ENCODE measurements at regions not wholly inside any gene's neighbourhood (a gene's known extent, or its start where the extent isn't known, plus 50 kb on each side); places are given as distances from the start of the nearest gene placed in this dataset.

DNA sequence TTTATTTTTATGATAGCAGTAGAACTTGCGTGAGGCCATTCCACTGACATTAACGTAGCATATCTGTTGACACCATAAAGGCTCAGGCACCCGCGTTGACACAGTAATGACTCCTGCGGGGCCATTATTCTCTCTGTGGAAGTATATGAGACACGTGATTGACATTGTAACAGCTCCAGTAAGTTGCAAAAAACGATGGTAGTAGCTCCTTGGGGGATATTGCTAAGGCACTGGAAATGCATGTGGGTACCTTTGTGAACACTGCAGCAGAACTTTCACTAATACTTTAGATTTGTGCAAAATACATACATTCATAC, 918.8 kb upstream of the CDH8 start:
- DNase-seq (no peak), FAIRE-seq (no peak), ATAC-seq (no peak)
- TF ChIP-seq, protein P1, sequence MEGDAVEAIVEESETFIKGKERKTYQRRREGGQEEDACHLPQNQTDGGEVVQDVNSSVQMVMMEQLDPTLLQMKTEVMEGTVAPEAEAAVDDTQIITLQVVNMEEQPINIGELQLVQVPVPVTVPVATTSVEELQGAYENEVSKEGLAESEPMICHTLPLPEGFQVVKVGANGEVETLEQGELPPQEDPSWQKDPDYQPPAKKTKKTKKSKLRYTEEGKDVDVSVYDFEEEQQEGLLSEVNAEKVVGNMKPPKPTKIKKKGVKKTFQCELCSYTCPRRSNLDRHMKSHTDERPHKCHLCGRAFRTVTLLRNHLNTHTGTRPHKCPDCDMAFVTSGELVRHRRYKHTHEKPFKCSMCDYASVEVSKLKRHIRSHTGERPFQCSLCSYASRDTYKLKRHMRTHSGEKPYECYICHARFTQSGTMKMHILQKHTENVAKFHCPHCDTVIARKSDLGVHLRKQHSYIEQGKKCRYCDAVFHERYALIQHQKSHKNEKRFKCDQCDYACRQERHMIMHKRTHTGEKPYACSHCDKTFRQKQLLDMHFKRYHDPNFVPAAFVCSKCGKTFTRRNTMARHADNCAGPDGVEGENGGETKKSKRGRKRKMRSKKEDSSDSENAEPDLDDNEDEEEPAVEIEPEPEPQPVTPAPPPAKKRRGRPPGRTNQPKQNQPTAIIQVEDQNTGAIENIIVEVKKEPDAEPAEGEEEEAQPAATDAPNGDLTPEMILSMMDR (IDR thresholded peaks at IDR 0.05) = no peak
- no peak overlapping the region for H3K4me3 ChIP-seq
- H3K27ac ChIP-seq = no peak overlapping the region
- 48 to 69% methylated on average over 7 of the region's 7 CpGs for WGBS, 2 donors
- intact Hi-C loops (cut with DNase I) = no loop called here
- no peaks in the 10 kb centered on the region for H3K36me3 ChIP-seq
- H3K9me3 ChIP-seq = no peaks in the 10 kb centered on the region
- H3K27me3 ChIP-seq = no peaks in the 10 kb centered on the region
- H3K4me1 ChIP-seq = no peaks in the 10 kb centered on the region

- H3K4me1 ChIP-seq = no peaks in the 10 kb centered on the region
- DNase-seq (no peak), FAIRE-seq (no peak), ATAC-seq (no peak)
- H3K27ac ChIP-seq = no peak overlapping the region
- TF ChIP-seq, protein P1 (IDR thresholded peaks at IDR 0.05) = no peak
- no peak overlapping the region for H3K4me3 ChIP-seq
- WGBS, 2 donors = 55 to 68% methylated on average over 9 of the region's 9 CpGs
- no peaks in the 10 kb centered on the region for H3K9me3 ChIP-seq
- peaks cover 0 to 2% (median 0%) of the 10 kb centered on the region in 4 donors for H3K27me3 ChIP-seq
- no peaks in the 10 kb centered on the region for H3K36me3 ChIP-seq
- intact Hi-C loops (cut with DNase I) = no loop called here
Measured at GRCh38 chr16:62954144-62955032, 918.1 kb upstream of the CDH8 start.

DNA sequence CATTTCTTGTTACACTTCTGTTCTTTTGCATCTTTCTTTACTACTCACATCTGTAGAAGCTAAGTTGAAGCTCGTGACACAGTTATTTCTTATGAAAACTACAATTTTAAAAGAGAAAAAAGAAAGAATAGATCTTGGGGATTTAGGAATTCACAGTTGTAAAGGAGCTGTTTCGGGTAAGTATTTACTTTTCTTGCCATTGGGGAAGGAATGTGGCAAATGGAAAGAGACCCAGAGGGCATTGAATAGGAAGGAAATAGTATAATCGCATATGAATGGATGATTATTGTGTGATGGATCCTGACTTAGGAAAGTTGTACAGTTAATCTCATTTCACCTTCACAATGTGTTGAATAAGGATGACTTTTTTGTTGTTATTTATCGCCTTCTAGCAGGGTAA, 914.1 kb upstream of the CDH8 start:
- DNase-seq (no peak), ATAC-seq (no peak), FAIRE-seq (no peak)
- Histone ChIP-seq H3K27ac (no peak overlapping the region), H3K4me3 (no peak overlapping the region), H3K4me1 (no peaks in the 10 kb centered on the region), H3K9me3 (no peaks in the 10 kb centered on the region), H3K27me3 (peaks cover 0 to 2% (median 0%) of the 10 kb centered on the region in 4 donors), H3K36me3 (no peaks in the 10 kb centered on the region)
- intact Hi-C loops (cut with DNase I) = no loop called here
- WGBS, 2 donors = 51 to 72% methylated on average over 4 of the region's 4 CpGs
- TF ChIP-seq, protein P1 (IDR thresholded peaks at IDR 0.05) = no peak

GRCh38 chr16:62940569-62940968, 904.3 kb upstream of the CDH8 start:
- Histone ChIP-seq H3K27ac (no peak overlapping the region), H3K4me3 (no peak overlapping the region), H3K36me3 (no peaks in the 10 kb centered on the region), H3K27me3 (no peaks in the 10 kb centered on the region), H3K9me3 (no peaks in the 10 kb centered on the region), H3K4me1 (no peaks in the 10 kb centered on the region)
- 30 to 38% methylated on average over 4 of the region's 4 CpGs for WGBS, 2 donors
- no peak for DNase-seq
- intact Hi-C loops (cut with DNase I) = no loop called here
- TF ChIP-seq, protein P1 (IDR thresholded peaks at IDR 0.05) = no peak
- no peak for FAIRE-seq
- no peak for ATAC-seq

GRCh38 chr16:62939687-62940086, 903.4 kb upstream of the CDH8 start:
- intact Hi-C loops (cut with DNase I) = no loop called here
- ATAC-seq = no peak
- TF ChIP-seq, protein P1 (IDR thresholded peaks at IDR 0.05) = no peak
- Histone ChIP-seq H3K36me3 (no peaks in the 10 kb centered on the region), H3K4me1 (no peaks in the 10 kb centered on the region), H3K4me3 (no peak overlapping the region), H3K9me3 (no peaks in the 10 kb centered on the region), H3K27me3 (no peaks in the 10 kb centered on the region), H3K27ac (no peak overlapping the region)
- WGBS, 2 donors = 37 to 51% methylated on average over 1 of the region's 1 CpG
- FAIRE-seq = no peak
- DNase-seq = no peak

Measured in pancreas (tissue), 10 donors.